ENCODE measurements at regions not wholly inside any gene's neighbourhood (a gene's known extent, or its start where the extent isn't known, plus 50 kb on each side); places are given as distances from the start of the nearest gene placed in this dataset.
A peak's percentile ranks its signal among the peaks of the same experiment; 100 is the strongest.
"Not testable (repeated sequence)": the region's sequence is repeated elsewhere in the genome, so short reads cannot be mapped to it uniquely, and the experiment has no call there.

- no peak for DNase-seq (ENCODE audit: low spot score)
Measured at GRCh38 chr6:3920321-3920720, 71.1 kb downstream of the FAM50B start.

- no peak for DNase-seq (ENCODE audit: low spot score)
Measured at GRCh38 chr6:3921663-3922062, 72.5 kb downstream of the FAM50B start.

GRCh38 chr6:3922619-3923018 lies 73.4 kb downstream of the FAM50B start:
- DNase-seq (ENCODE audit: low spot score), result not testable (repeated sequence)

GRCh38 chr6:3925223-3926149 lies 76.3 kb downstream of the FAM50B start:
- not testable (repeated sequence) for DNase-seq (ENCODE audit: low spot score)

- no peak for DNase-seq (ENCODE audit: low spot score)
Measured at GRCh38 chr6:3926150-3926482, 76.9 kb downstream of the FAM50B start.

GRCh38 chr6:3928111-3928510 lies 78.9 kb downstream of the FAM50B start:
- no peak for DNase-seq (ENCODE audit: low spot score)

- DNase-seq (ENCODE audit: low spot score), result no peak
Measured at GRCh38 chr6:3929281-3929798, 80.2 kb downstream of the FAM50B start.

GRCh38 chr6:3937438-3937837 lies 88.3 kb downstream of the FAM50B start:
- no peak for DNase-seq (ENCODE audit: low spot score)

- no peak for DNase-seq (ENCODE audit: low spot score)
Measured at GRCh38 chr6:3938715-3939367, 89.7 kb downstream of the FAM50B start.

GRCh38 chr6:3939368-3939958 lies 90.3 kb downstream of the FAM50B start:
- no peak for DNase-seq (ENCODE audit: low spot score)

GRCh38 chr6:3939964-3940363 lies 90.8 kb downstream of the FAM50B start:
- DNase-seq (ENCODE audit: low spot score), result no peak

- DNase-seq (ENCODE audit: low spot score), result peak; percentile 50
Measured at GRCh38 chr6:3940703-3941102, 91.5 kb downstream of the FAM50B start.

GRCh38 chr6:3943331-3943765 lies 94.2 kb downstream of the FAM50B start:
- DNase-seq (ENCODE audit: low spot score), result no peak

- DNase-seq (ENCODE audit: low spot score), result no peak
Measured at GRCh38 chr6:3944246-3944645, 95.1 kb downstream of the FAM50B start.

- no peak for DNase-seq (ENCODE audit: low spot score)
Measured at GRCh38 chr6:3946778-3947177, 97.6 kb downstream of the FAM50B start.

- no peak for DNase-seq (ENCODE audit: low spot score)
Measured at GRCh38 chr6:3948866-3949265, 99.7 kb downstream of the FAM50B start.

GRCh38 chr6:3949521-3949920 lies 100.3 kb downstream of the FAM50B start:
- no peak for DNase-seq (ENCODE audit: low spot score)

- DNase-seq (ENCODE audit: low spot score), result no peak
Measured at GRCh38 chr6:3956054-3956453, 106.9 kb downstream of the FAM50B start.

GRCh38 chr6:3957321-3957720 lies 108.1 kb downstream of the FAM50B start:
- DNase-seq (ENCODE audit: low spot score), result no peak

- no peak for DNase-seq (ENCODE audit: low spot score)
Measured at GRCh38 chr6:3958255-3958654, 109.1 kb downstream of the FAM50B start.

GRCh38 chr6:3959385-3959784 lies 110.2 kb downstream of the FAM50B start:
- no peak for DNase-seq (ENCODE audit: low spot score)

GRCh38 chr6:3960754-3961361 lies 111.7 kb downstream of the FAM50B start:
- DNase-seq (ENCODE audit: low spot score), result no peak
